Fibroblast of lung (primary cell): ENCODE measurements at regions not wholly inside any gene's neighbourhood (a gene's known extent, or its start where the extent isn't known, plus 50 kb on each side); places are given as distances from the start of the nearest gene placed in this dataset.

ENCODE experiments used
- DNase-seq, 2 donors: peaks; one replicate each; pipeline versions ENCODE4 v3.0.0 to v3.0.0-alpha.2; 2010; ENCODE audit warnings: low read depth in 2 of 2
- H2AFZ ChIP-seq: 2 replicates; pipeline ENCODE4 v1.5.1; 2012; ENCODE audit warnings: low read length, control low read depth, inconsistent platforms
- H3K27ac ChIP-seq: 2 replicates; pipeline ENCODE4 v1.5.1; 2011; ENCODE audit warnings: low read length, control low read depth; ENCODE audit not compliant: insufficient read depth
- H3K27me3 ChIP-seq: 2 replicates; pipeline ENCODE4 v1.5.1; 2011; ENCODE audit warnings: mild to moderate bottlenecking, low read length; ENCODE audit not compliant: control insufficient read depth, insufficient read depth
- H3K36me3 ChIP-seq: 2 replicates; pipeline ENCODE4 v1.5.1; 2011; ENCODE audit warnings: low read length; ENCODE audit not compliant: control insufficient read depth, insufficient read depth
- H3K4me1 ChIP-seq: 2 replicates; pipeline ENCODE4 v1.5.1; 2011; ENCODE audit warnings: low read length; ENCODE audit not compliant: control insufficient read depth, insufficient read depth; ENCODE audit errors: extremely low read depth
- H3K4me2 ChIP-seq: 2 replicates; pipeline ENCODE4 v1.5.1; 2011; ENCODE audit warnings: low read length, control low read depth; ENCODE audit not compliant: insufficient read depth; ENCODE audit errors: extremely low read depth
- H3K4me3 ChIP-seq, 4 experiments: fragments of 200-600 bp in 1 of 4; sonication (generic) in 1 of 4; replicated peaks in 1 of 4; 2 replicates each; pipeline ENCODE4 v1.5.1; 2011 to 2016; ENCODE audit warnings: low read length in 4 of 4, low read depth in 3 of 4, mild to moderate bottlenecking in 3 of 4, control low read depth in 2 of 4, inconsistent platforms in 1 of 4, mixed read lengths in 1 of 4; ENCODE audit not compliant: insufficient read depth in 1 of 4; ENCODE audit errors: control extremely low read depth in 1 of 4
- H3K79me2 ChIP-seq: 2 replicates; pipeline ENCODE4 v1.5.1; 2012; ENCODE audit warnings: mild to moderate bottlenecking, low read length, inconsistent platforms; ENCODE audit not compliant: control insufficient read depth, insufficient read depth
- H3K9ac ChIP-seq: 2 replicates; pipeline ENCODE4 v1.5.1; 2011; ENCODE audit warnings: mild to moderate bottlenecking, low read length, control low read depth; ENCODE audit not compliant: insufficient read depth
- H3K9me3 ChIP-seq: 2 replicates; pipeline ENCODE4 v1.5.1; 2012; ENCODE audit warnings: low read depth, low read length; ENCODE audit not compliant: control insufficient read depth, insufficient read depth
- H4K20me1 ChIP-seq: 2 replicates; pipeline ENCODE4 v1.5.1; 2011; ENCODE audit warnings: low read length; ENCODE audit not compliant: control insufficient read depth, insufficient read depth; ENCODE audit errors: extremely low read depth
- CTCF ChIP-seq, 2 donors: IDR thresholded peaks in 1 of 2; conservative IDR thresholded peaks in 1 of 2; 1 replicate in 1 of 2; 2 replicates in 1 of 2; pipeline ENCODE4 v1.5.1; 2011 to 2012; ENCODE audit warnings: low read length in 2 of 2, control low read depth in 1 of 2, inconsistent platforms in 1 of 2, low read depth in 1 of 2, mild to moderate bottlenecking in 1 of 2
- EZH2 ChIP-seq: IDR thresholded peaks from 2 replicates; pipeline ENCODE4 v1.5.1; 2012; ENCODE audit warnings: low read length, control low read depth, mild to moderate bottlenecking; ENCODE audit errors: missing control alignments

GRCh38 chr2:6784291-6784690 lies 81.4 kb downstream of the CMPK2 start:
- Histone ChIP-seq H3K4me2 (no peak overlapping the region), H3K27ac (no peak overlapping the region), H3K4me1 (no peaks in the 10 kb centered on the region), H3K9me3 (no peaks in the 10 kb centered on the region), H4K20me1 (no peaks in the 10 kb centered on the region), H2AFZ (no peak overlapping the region), H3K4me3 (no peak overlapping the region), H3K79me2 (no peaks in the 10 kb centered on the region), H3K27me3 (no peaks in the 10 kb centered on the region), H3K36me3 (no peaks in the 10 kb centered on the region), H3K9ac (no peak overlapping the region)
- DNase-seq = no peak
- TF ChIP-seq CTCF (conservative IDR thresholded peaks at IDR 0.05 in 1 of 2, IDR thresholded peaks at IDR 0.05 in 1 of 2; ENCODE audit: low read depth in 1 of 2, low read length in 2 of 2) (no peak), EZH2 (no peak)

GRCh38 chr2:6785493-6785892 lies 80.2 kb downstream of the CMPK2 start:
- Histone ChIP-seq H3K4me3 (no peak overlapping the region), H4K20me1 (no peaks in the 10 kb centered on the region), H3K36me3 (no peaks in the 10 kb centered on the region), H3K4me2 (no peak overlapping the region), H2AFZ (no peak overlapping the region), H3K79me2 (no peaks in the 10 kb centered on the region), H3K27ac (no peak overlapping the region), H3K27me3 (no peaks in the 10 kb centered on the region), H3K9me3 (no peaks in the 10 kb centered on the region), H3K4me1 (no peaks in the 10 kb centered on the region), H3K9ac (no peak overlapping the region)
- TF ChIP-seq CTCF (conservative IDR thresholded peaks at IDR 0.05 in 1 of 2, IDR thresholded peaks at IDR 0.05 in 1 of 2; ENCODE audit: low read depth in 1 of 2, low read length in 2 of 2) = no peak
- no peak for TF ChIP-seq EZH2
- no peak for DNase-seq

- no peaks in the 10 kb centered on the region for H3K4me1 ChIP-seq
- H2AFZ ChIP-seq = no peak overlapping the region
- H3K9ac ChIP-seq = no peak overlapping the region
- no peak overlapping the region for H3K27ac ChIP-seq
- no peaks in the 10 kb centered on the region for H3K79me2 ChIP-seq
- H3K9me3 ChIP-seq = no peaks in the 10 kb centered on the region
- H4K20me1 ChIP-seq = no peaks in the 10 kb centered on the region
- no peak for DNase-seq
- H3K4me2 ChIP-seq = no peak overlapping the region
- no peaks in the 10 kb centered on the region for H3K27me3 ChIP-seq
- no peak overlapping the region for H3K4me3 ChIP-seq
- H3K36me3 ChIP-seq = no peaks in the 10 kb centered on the region
- TF ChIP-seq CTCF (conservative IDR thresholded peaks at IDR 0.05 in 1 of 2, IDR thresholded peaks at IDR 0.05 in 1 of 2; ENCODE audit: low read depth in 1 of 2, low read length in 2 of 2) = no peak
- TF ChIP-seq EZH2 = no peak
These were observed 78.3 kb downstream of the CMPK2 start for GRCh38 chr2:6787376-6787775.
